ENCODE measurements at regions not wholly inside any gene's neighbourhood (a gene's known extent, or its start where the extent isn't known, plus 50 kb on each side); places are given as distances from the start of the nearest gene placed in this dataset.
"Not testable (repeated sequence)": the region's sequence is repeated elsewhere in the genome, so short reads cannot be mapped to it uniquely, and the experiment has no call there.

DNA sequence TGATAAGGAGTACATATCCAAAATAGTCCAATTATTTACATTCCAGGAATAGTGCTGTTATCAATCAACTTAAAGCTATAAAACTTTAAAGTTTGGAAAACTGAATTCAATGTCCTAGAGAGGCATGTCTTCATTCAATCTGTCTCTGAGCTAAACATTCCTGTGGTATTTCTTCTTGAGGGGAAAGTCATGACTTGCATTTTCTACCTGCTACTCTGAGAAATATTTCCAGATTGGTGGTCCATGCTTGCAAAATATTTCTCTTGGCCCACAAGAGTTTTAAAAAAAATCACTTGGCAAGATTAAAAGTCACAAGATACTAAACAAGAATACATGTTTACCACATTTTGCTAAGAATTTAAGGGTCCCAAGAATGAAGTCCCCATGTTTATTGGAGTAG lies 63.6 kb upstream of the HGF start:
- DNase-seq (ENCODE audit: low spot score): no peak

DNA sequence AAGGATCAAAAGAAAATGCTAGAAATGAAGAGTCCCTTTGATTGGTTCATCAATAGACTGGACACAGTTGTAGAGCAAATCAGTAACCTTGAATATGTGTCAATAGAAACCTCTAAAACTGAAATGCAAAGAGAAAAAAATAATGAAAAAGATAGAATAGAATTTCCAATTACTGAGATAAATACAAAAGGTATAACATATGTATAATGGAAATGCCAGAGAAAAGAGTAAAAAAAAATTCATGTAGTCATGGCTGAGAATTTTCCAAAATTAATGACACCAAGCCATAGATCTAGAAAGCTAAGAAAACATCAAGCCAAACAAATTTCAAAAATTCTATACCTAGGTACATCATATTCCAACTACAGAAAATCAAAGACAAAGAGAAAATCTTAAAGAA lies 62.0 kb upstream of the HGF start:
- no peak for DNase-seq (ENCODE audit: low spot score)

DNA sequence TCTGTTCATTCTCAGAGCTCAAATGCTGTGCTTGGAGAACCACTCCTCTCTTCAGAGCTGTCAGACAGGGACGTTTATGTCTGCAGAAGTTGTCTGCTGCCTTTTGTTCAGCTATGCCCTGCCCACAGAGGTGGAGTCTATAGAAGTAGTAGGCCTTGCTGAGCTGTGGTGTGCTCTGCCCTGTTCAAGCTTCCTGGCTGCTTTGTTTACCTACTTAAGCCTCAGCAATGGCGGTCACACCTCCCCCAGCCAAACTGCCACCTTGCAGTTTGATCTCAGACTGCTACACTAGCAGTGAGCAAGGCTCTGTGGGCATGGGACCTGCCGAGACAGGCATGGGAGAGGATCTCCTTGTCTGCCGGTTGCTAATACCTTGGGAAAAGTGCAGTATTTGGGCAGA lies 59.7 kb upstream of the HGF start:
- DNase-seq (ENCODE audit: low spot score): not testable (repeated sequence)

GRCh38 chr7:81822811-81823210 lies 53.0 kb upstream of the HGF start:
- DNase-seq (ENCODE audit: low spot score): no peak

DNA sequence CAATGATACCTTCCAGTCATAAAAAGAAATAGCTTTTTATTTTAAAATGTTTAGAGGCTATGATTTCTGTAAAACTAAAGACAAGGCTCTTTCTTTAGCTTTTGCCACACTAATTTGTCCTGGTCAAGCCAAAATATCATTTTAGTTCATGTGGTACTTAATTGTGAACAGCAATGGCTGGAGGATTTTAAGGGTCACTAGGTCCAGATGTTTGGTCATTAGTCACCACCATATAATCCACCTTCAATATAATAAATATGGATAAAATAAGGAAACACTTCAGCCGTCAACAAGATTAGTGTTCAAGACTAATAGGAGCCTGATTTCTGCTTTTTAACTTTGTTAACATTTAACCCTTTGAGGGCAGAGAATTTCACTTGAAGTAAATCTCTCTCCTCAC lies 50.0 kb upstream of the HGF start:
- DNase-seq (ENCODE audit: low spot score): no peak
